A673 (cell line): ENCODE measurements at regions not wholly inside any gene's neighbourhood (a gene's known extent, or its start where the extent isn't known, plus 50 kb on each side); places are given as distances from the start of the nearest gene placed in this dataset.

Experiments used
- EZH2 ChIP-seq: fragments of 200-600 bp; sonication (generic); IDR thresholded peaks from 2 replicates; pipeline ENCODE4 v1.6.1; 2017; ENCODE audit warnings: borderline replicate concordance, low read depth, mild to moderate bottlenecking, mixed read lengths, antibody characterized with exemption, low read length; ENCODE audit not compliant: poor library complexity, severe bottlenecking
- TF ChIP-seq, protein P1 (sequence below): fragments of 300-800, 200-600 bp; sonication (generic); conservative IDR thresholded peaks from 2 replicates; pipeline ENCODE4 v1.5.1; 2017; ENCODE audit warnings: low read depth, mild to moderate bottlenecking, antibody characterized with exemption, low read length, moderate library complexity, mixed read lengths

GRCh38 chr10:89975071-89975470 is 273.7 kb downstream of the KIF20B start:
- TF ChIP-seq EZH2, result no peak
- TF ChIP-seq, protein P1, sequence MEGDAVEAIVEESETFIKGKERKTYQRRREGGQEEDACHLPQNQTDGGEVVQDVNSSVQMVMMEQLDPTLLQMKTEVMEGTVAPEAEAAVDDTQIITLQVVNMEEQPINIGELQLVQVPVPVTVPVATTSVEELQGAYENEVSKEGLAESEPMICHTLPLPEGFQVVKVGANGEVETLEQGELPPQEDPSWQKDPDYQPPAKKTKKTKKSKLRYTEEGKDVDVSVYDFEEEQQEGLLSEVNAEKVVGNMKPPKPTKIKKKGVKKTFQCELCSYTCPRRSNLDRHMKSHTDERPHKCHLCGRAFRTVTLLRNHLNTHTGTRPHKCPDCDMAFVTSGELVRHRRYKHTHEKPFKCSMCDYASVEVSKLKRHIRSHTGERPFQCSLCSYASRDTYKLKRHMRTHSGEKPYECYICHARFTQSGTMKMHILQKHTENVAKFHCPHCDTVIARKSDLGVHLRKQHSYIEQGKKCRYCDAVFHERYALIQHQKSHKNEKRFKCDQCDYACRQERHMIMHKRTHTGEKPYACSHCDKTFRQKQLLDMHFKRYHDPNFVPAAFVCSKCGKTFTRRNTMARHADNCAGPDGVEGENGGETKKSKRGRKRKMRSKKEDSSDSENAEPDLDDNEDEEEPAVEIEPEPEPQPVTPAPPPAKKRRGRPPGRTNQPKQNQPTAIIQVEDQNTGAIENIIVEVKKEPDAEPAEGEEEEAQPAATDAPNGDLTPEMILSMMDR, result no peak
